ENCODE measurements at regions not wholly inside any gene's neighbourhood (a gene's known extent, or its start where the extent isn't known, plus 50 kb on each side); places are given as distances from the start of the nearest gene placed in this dataset.
"Not testable (repeated sequence)": the region's sequence is repeated elsewhere in the genome, so short reads cannot be mapped to it uniquely, and the experiment has no call there.

GRCh38 chr4:62449538-62449937 is 1249.4 kb downstream of the ADGRL3 start:
- intact Hi-C loops (cut with DNase I) = no loop called here
- H3K27me3 ChIP-seq (replicated peaks; ENCODE audit: insufficient read depth) = no peaks in the 10 kb centered on the region
- H3K36me3 ChIP-seq = no peaks in the 10 kb centered on the region
- no peaks in the 10 kb centered on the region for H3K4me1 ChIP-seq (replicated peaks)
- H3K27ac ChIP-seq = no peak overlapping the region
- TF ChIP-seq POLR2A (IDR thresholded peaks at IDR 0.05) (no peak), CTCF (IDR thresholded peaks at IDR 0.05) (no peak), POLR2AphosphoS5 (IDR thresholded peaks at IDR 0.05) (no peak)
- WGBS = 68% methylated on average over 2 of the region's 2 CpGs
- no peaks in the 10 kb centered on the region for H3K9me3 ChIP-seq
- DNase-seq (ENCODE audit: low spot score) = no peak
- H3K4me3 ChIP-seq = no peak overlapping the region

- Histone ChIP-seq H3K27ac (no peak overlapping the region), H3K4me1 (replicated peaks) (no peaks in the 10 kb centered on the region), H3K9me3 (no peaks in the 10 kb centered on the region), H3K27me3 (replicated peaks; ENCODE audit: insufficient read depth) (no peaks in the 10 kb centered on the region), H3K36me3 (no peaks in the 10 kb centered on the region), H3K4me3 (no peak overlapping the region)
- TF ChIP-seq CTCF (IDR thresholded peaks at IDR 0.05) (no peak), POLR2AphosphoS5 (IDR thresholded peaks at IDR 0.05) (no peak), POLR2A (IDR thresholded peaks at IDR 0.05) (no peak)
- intact Hi-C loops (cut with DNase I) = no loop called here
- WGBS = 43% methylated on average over 2 of the region's 2 CpGs
- DNase-seq (ENCODE audit: low spot score) = no peak
Observed at GRCh38 chr4:62448911-62449310, 1248.8 kb downstream of the ADGRL3 start.

- Histone ChIP-seq H3K27me3 (replicated peaks; ENCODE audit: insufficient read depth) (no peaks in the 10 kb centered on the region), H3K4me1 (replicated peaks) (no peaks in the 10 kb centered on the region), H3K36me3 (no peaks in the 10 kb centered on the region), H3K4me3 (no peak overlapping the region), H3K9me3 (no peaks in the 10 kb centered on the region), H3K27ac (no peak overlapping the region)
- 70% methylated on average over 3 of the region's 3 CpGs for WGBS
- intact Hi-C loops (cut with DNase I) = no loop called here
- no peak for DNase-seq (ENCODE audit: low spot score)
- no peak for TF ChIP-seq POLR2A (IDR thresholded peaks at IDR 0.05)
- no peak for TF ChIP-seq POLR2AphosphoS5 (IDR thresholded peaks at IDR 0.05)
- TF ChIP-seq CTCF (IDR thresholded peaks at IDR 0.05) = no peak
Observed at GRCh38 chr4:62439051-62439450, 1238.9 kb downstream of the ADGRL3 start.

- TF ChIP-seq POLR2A (IDR thresholded peaks at IDR 0.05) (no peak), CTCF (IDR thresholded peaks at IDR 0.05) (no peak), POLR2AphosphoS5 (IDR thresholded peaks at IDR 0.05) (no peak)
- DNase-seq (ENCODE audit: low spot score) = no peak
- Histone ChIP-seq H3K4me3 (no peak overlapping the region), H3K36me3 (no peaks in the 10 kb centered on the region), H3K27me3 (replicated peaks; ENCODE audit: insufficient read depth) (no peaks in the 10 kb centered on the region), H3K4me1 (replicated peaks) (no peaks in the 10 kb centered on the region), H3K9me3 (no peaks in the 10 kb centered on the region), H3K27ac (no peak overlapping the region)
- intact Hi-C loops (cut with DNase I) = no loop called here
Observed at GRCh38 chr4:62434921-62435320, 1234.8 kb downstream of the ADGRL3 start.

GRCh38 chr4:62431513-62432231 is 1231.5 kb downstream of the ADGRL3 start:
- H3K9me3 ChIP-seq; DNase-seq (ENCODE audit: low spot score); intact Hi-C loops (cut with DNase I); H3K36me3 ChIP-seq; H3K4me3 ChIP-seq; H3K27me3 ChIP-seq (replicated peaks; ENCODE audit: insufficient read depth); H3K4me1 ChIP-seq (replicated peaks); H3K27ac ChIP-seq: not testable (repeated sequence)
- 90% methylated on average over 8 of the region's 8 CpGs for WGBS

All from prostate gland (tissue), 2 donors.